SK-N-SH treated with all-trans-retinoic acid at 6 μM for 48 hours (cell line): ENCODE measurements at regions not wholly inside any gene's neighbourhood (a gene's known extent, or its start where the extent isn't known, plus 50 kb on each side); places are given as distances from the start of the nearest gene placed in this dataset.

Experiments used
- ISL1 ChIP-seq: fragments of 250-450 bp; sonication (Bioruptor Pico); IDR thresholded peaks from 2 replicates; pipeline ENCODE4 v2.1.2; 2022; ENCODE audit warnings: mild to moderate bottlenecking, moderate library complexity
- OSR1 ChIP-seq: fragments of 250-450 bp; sonication (Bioruptor Pico); IDR thresholded peaks from 2 replicates; pipeline ENCODE4 v1.8.0; 2022; ENCODE audit warnings: moderate library complexity, mild to moderate bottlenecking, inconsistent platforms
- SNAI2 ChIP-seq: fragments of 250-450 bp; sonication (Bioruptor Pico); IDR thresholded peaks from 2 replicates; pipeline ENCODE4 v1.5.0; 2020; ENCODE audit warnings: mild to moderate bottlenecking, moderate library complexity
- ZFP3 ChIP-seq: fragments of 250-450 bp; sonication (Bioruptor Pico); IDR thresholded peaks from 2 replicates; pipeline ENCODE4 v1.5.0; 2020; ENCODE audit warnings: mild to moderate bottlenecking, moderate library complexity

DNA sequence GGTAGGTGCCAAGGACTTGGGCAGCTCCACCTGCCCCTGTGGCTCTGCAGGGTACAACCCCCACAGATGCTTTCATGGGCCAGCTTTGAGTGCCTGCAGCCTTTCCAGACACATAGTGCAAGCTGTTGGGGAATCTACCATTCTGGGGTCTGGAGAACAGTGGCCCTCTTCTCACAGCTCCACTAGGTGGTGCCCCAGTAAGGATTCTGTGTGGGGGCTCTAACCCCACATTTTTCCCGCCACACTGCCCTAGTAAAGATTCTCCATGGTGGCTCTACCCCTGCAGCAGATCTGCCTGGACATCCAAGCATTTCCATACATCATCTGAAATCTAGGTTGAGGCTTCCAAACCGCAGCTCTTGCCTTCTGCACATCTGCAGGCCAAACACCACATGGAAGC is 149.7 kb upstream of the FNDC3A start:
- TF ChIP-seq ZFP3 (CRISPR knock-in tag) (no peak), ISL1 (CRISPR knock-in tag) (no peak), SNAI2 (no peak), OSR1 (CRISPR knock-in tag) (no peak)
